HL-60 (cell line): ENCODE measurements at regions not wholly inside any gene's neighbourhood (a gene's known extent, or its start where the extent isn't known, plus 50 kb on each side); places are given as distances from the start of the nearest gene placed in this dataset.

Experiments used
- DNase-seq, 2 experiments: peaks; one replicate each; pipeline ENCODE4 v3.0.0-alpha.2; 2010 to 2020; ENCODE audit warnings: low read depth in 1 of 2, low spot score in 1 of 2
- H3K27ac ChIP-seq: fragments of 250-450 bp; sonication (Bioruptor Pico); replicated peaks from 2 replicates; pipeline ENCODE4 v1.5.1; 2020; ENCODE audit warnings: mild to moderate bottlenecking, moderate library complexity
- H3K27me3 ChIP-seq: fragments of 250-450 bp; sonication (Bioruptor Pico); 2 replicates; pipeline ENCODE4 v1.5.1; 2021; ENCODE audit warnings: mild to moderate bottlenecking, moderate library complexity; ENCODE audit not compliant: insufficient read depth, poor library complexity, severe bottlenecking
- H3K4me3 ChIP-seq: replicated peaks from 2 replicates; pipeline ENCODE4 v1.5.1; 2011; ENCODE audit warnings: mild to moderate bottlenecking, control low read depth, low read length; ENCODE audit not compliant: insufficient read depth
- CTCF ChIP-seq: IDR thresholded peaks from one replicate; pipeline ENCODE4 v1.5.1; 2011; ENCODE audit warnings: low read length, control low read depth, inconsistent platforms; ENCODE audit not compliant: insufficient read depth
- GABPA ChIP-seq: IDR thresholded peaks from 2 replicates; pipeline ENCODE4 v1.6.1; 2012; ENCODE audit warnings: low read depth
- POLR2AphosphoS5 ChIP-seq: IDR thresholded peaks from 2 replicates; pipeline ENCODE4 v1.6.1; 2012; ENCODE audit warnings: low read depth
- SPI1 ChIP-seq: IDR thresholded peaks from 2 replicates; pipeline ENCODE4 v1.6.1; 2012; ENCODE audit warnings: low read depth, mild to moderate bottlenecking, borderline replicate concordance
- TF ChIP-seq, protein P1 (sequence below): IDR thresholded peaks from 2 replicates; pipeline ENCODE4 v1.6.1; 2012; ENCODE audit warnings: low read depth; ENCODE audit not compliant: insufficient replicate concordance

- DNase-seq: no peak
- no peak overlapping the region for H3K27ac ChIP-seq
- no peak for TF ChIP-seq SPI1
- TF ChIP-seq POLR2AphosphoS5: no peak
- TF ChIP-seq GABPA: no peak
- TF ChIP-seq CTCF: no peak
- TF ChIP-seq, protein P1, sequence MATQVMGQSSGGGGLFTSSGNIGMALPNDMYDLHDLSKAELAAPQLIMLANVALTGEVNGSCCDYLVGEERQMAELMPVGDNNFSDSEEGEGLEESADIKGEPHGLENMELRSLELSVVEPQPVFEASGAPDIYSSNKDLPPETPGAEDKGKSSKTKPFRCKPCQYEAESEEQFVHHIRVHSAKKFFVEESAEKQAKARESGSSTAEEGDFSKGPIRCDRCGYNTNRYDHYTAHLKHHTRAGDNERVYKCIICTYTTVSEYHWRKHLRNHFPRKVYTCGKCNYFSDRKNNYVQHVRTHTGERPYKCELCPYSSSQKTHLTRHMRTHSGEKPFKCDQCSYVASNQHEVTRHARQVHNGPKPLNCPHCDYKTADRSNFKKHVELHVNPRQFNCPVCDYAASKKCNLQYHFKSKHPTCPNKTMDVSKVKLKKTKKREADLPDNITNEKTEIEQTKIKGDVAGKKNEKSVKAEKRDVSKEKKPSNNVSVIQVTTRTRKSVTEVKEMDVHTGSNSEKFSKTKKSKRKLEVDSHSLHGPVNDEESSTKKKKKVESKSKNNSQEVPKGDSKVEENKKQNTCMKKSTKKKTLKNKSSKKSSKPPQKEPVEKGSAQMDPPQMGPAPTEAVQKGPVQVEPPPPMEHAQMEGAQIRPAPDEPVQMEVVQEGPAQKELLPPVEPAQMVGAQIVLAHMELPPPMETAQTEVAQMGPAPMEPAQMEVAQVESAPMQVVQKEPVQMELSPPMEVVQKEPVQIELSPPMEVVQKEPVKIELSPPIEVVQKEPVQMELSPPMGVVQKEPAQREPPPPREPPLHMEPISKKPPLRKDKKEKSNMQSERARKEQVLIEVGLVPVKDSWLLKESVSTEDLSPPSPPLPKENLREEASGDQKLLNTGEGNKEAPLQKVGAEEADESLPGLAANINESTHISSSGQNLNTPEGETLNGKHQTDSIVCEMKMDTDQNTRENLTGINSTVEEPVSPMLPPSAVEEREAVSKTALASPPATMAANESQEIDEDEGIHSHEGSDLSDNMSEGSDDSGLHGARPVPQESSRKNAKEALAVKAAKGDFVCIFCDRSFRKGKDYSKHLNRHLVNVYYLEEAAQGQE: no peak
- H3K27me3 ChIP-seq: no peaks in the 10 kb centered on the region
- H3K4me3 ChIP-seq: no peak overlapping the region
Measured at GRCh38 chr3:28947751-28948150, 333.1 kb upstream of the RBMS3 start.

- TF ChIP-seq SPI1 (no peak), POLR2AphosphoS5 (no peak)
- Histone ChIP-seq H3K27ac (no peak overlapping the region), H3K4me3 (no peak overlapping the region), H3K27me3 (no peaks in the 10 kb centered on the region)
- no peak for DNase-seq
Measured at GRCh38 chr3:28948685-28949084, 332.2 kb upstream of the RBMS3 start.

- TF ChIP-seq, protein P1: no peak
- TF ChIP-seq POLR2AphosphoS5 (no peak), CTCF (no peak), GABPA (no peak), SPI1 (no peak)
- no peak for DNase-seq
- Histone ChIP-seq H3K27ac (no peak overlapping the region), H3K4me3 (no peak overlapping the region), H3K27me3 (no peaks in the 10 kb centered on the region)
Measured at GRCh38 chr3:28949580-28949979, 331.3 kb upstream of the RBMS3 start.

- Histone ChIP-seq H3K27me3 (no peaks in the 10 kb centered on the region), H3K27ac (no peak overlapping the region), H3K4me3 (no peak overlapping the region)
- DNase-seq: no peak
- TF ChIP-seq, protein P1: no peak
- no peak for TF ChIP-seq CTCF
- no peak for TF ChIP-seq GABPA
- TF ChIP-seq SPI1: no peak
- no peak for TF ChIP-seq POLR2AphosphoS5
Measured at GRCh38 chr3:28950614-28951013, 330.3 kb upstream of the RBMS3 start.
